ENCODE measurements at regions not wholly inside any gene's neighbourhood (a gene's known extent, or its start where the extent isn't known, plus 50 kb on each side); places are given as distances from the start of the nearest gene placed in this dataset.
A peak's percentile ranks its signal among the peaks of the same experiment; 100 is the strongest.

GRCh38 chr11:127350476-127350875, 349.9 kb upstream of the KIRREL3 start:
- Histone ChIP-seq H3K27ac (no peak overlapping the region), H3K4me3 (no peak overlapping the region), H3K27me3 (peaks cover 0 to 2% (median 0%) of the 10 kb centered on the region in 4 donors), H3K36me3 (no peaks in the 10 kb centered on the region), H3K4me1 (no peaks in the 10 kb centered on the region), H3K9me3 (no peaks in the 10 kb centered on the region)
- DNase-seq, result no peak
- intact Hi-C loops (cut with DNase I), result no loop called here
- 68 to 81% methylated on average over 3 of the region's 3 CpGs for WGBS, 2 donors
- TF ChIP-seq POLR2A (IDR thresholded peaks at IDR 0.05), result no peak
- TF ChIP-seq CTCF (IDR thresholded peaks at IDR 0.05), result no peak

GRCh38 chr11:127345819-127346459, 345.4 kb upstream of the KIRREL3 start:
- WGBS, 2 donors, result 22 to 36% methylated on average over 12 of the region's 12 CpGs
- no peak overlapping the region for H3K27ac ChIP-seq
- no peaks in the 10 kb centered on the region for H3K9me3 ChIP-seq
- intact Hi-C loops (cut with DNase I), result no loop called here
- no peaks in the 10 kb centered on the region for H3K36me3 ChIP-seq
- H3K4me1 ChIP-seq, result no peaks in the 10 kb centered on the region
- no peak overlapping the region for H3K4me3 ChIP-seq
- TF ChIP-seq CTCF (IDR thresholded peaks at IDR 0.05) (peak in 5 of 6 experiments; percentile 42 to 73 (median 58)), POLR2A (IDR thresholded peaks at IDR 0.05) (no peak)
- H3K27me3 ChIP-seq, result peaks cover 0 to 8% (median 0%) of the 10 kb centered on the region in 4 donors
- no peak for DNase-seq

DNA sequence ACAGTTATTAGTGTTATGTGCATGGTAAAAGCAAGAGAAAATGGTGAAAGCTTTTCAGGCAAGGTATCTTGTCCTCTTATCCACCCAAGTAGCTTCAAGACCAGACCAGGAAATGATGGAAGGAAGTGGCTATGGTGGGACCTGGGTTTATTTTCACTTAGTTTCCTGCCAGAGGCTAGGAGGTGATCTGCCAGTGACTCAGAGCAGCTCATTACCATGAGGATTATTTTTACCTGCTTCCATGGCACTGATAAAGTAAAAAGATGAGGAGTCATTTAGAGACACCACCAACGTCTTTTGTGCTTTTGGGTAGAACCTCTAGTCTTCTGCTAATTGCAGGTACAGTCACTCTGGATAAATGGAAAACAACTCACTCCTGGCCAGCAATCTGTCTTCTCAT, 339.9 kb upstream of the KIRREL3 start:
- 11 to 42% methylated on average over 1 of the region's 1 CpG for WGBS, 2 donors
- Histone ChIP-seq H3K27ac (no peak overlapping the region), H3K4me3 (no peak overlapping the region), H3K27me3 (peaks cover 0 to 6% (median 0%) of the 10 kb centered on the region in 4 donors), H3K4me1 (no peaks in the 10 kb centered on the region), H3K36me3 (no peaks in the 10 kb centered on the region), H3K9me3 (no peaks in the 10 kb centered on the region)
- TF ChIP-seq CTCF (IDR thresholded peaks at IDR 0.05), result no peak
- DNase-seq, result no peak
- intact Hi-C loops (cut with DNase I), result no loop called here

DNA sequence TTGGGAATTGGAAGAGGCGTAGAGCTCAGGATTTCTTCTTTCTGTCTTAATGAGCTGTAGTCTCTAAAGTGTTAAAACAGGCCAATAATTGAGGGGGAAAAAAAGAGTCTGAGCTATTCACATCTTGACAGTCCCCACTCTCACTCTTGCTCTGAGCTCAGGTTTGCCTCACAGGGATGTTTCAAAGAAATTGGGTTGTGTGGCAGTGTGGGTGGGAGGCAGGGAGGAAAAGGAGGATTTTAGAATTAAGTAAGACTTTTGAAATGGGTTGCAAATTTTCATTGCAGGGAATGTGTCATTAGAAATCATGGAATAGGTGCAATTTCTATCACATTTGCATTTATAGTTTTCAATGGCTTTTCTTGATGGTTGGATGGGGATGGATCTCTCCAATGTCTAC, 338.8 kb upstream of the KIRREL3 start:
- no peak for DNase-seq
- Histone ChIP-seq H3K36me3 (no peaks in the 10 kb centered on the region), H3K27ac (no peak overlapping the region), H3K4me1 (no peaks in the 10 kb centered on the region), H3K27me3 (peaks cover 0 to 4% (median 0%) of the 10 kb centered on the region in 4 donors), H3K4me3 (no peak overlapping the region), H3K9me3 (no peaks in the 10 kb centered on the region)
- TF ChIP-seq CTCF (IDR thresholded peaks at IDR 0.05) (no peak), POLR2A (IDR thresholded peaks at IDR 0.05) (no peak)
- intact Hi-C loops (cut with DNase I), result no loop called here
- WGBS, 2 donors, result 83 to 94% methylated on average over 1 of the region's 1 CpG

DNA sequence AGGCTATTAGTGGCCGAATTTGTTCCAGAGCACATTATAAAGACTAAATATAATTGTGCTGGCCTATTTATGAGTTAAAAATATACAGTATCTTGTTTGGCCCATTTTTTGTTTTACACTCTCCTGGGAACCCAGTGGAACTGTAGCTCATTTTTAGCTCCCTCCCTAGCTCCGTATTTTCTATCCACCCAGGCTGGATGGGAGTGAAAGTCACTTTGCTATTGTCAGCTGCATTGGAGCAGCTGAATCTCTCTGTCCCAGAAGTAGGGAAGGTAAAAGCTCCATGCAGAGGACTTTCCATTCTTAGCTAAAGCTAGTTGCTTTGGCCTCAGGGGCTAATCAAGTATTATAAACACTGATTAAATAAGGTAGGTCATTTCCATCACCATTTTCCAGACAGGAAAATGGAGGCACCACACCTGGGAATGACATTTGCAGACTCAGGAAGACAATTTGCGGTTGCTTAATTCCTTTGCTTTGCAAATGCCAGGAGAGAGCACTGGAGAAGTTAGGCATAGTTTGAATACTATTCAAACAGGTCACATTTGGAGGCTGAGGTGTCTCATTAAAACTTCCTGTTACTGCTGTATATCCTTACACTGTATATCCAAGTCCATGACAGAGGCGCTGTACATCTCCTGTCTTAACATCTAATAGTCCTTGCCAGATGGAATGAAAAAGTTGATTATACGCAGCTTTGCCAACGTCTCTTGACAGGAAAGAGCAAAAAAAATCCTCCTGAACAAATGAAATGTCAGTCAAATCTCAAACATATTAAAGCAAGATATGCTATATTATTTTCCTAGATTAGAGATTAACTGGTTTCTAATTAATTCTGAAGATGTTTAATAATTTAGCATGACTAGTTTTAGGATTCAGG, 338.1 kb upstream of the KIRREL3 start:
- H3K4me3 ChIP-seq, result no peak overlapping the region
- H3K27me3 ChIP-seq, result peaks cover 0 to 4% (median 0%) of the 10 kb centered on the region in 4 donors
- H3K4me1 ChIP-seq, result no peaks in the 10 kb centered on the region
- DNase-seq, result no peak
- intact Hi-C loops (cut with DNase I), result no loop called here
- no peak for TF ChIP-seq POLR2A (IDR thresholded peaks at IDR 0.05)
- TF ChIP-seq CTCF (IDR thresholded peaks at IDR 0.05), result no peak
- H3K9me3 ChIP-seq, result no peaks in the 10 kb centered on the region
- no peak overlapping the region for H3K27ac ChIP-seq
- no peaks in the 10 kb centered on the region for H3K36me3 ChIP-seq
- 53 to 65% methylated on average over 6 of the region's 6 CpGs for WGBS, 2 donors
